GM19238 (cell line): ENCODE measurements at regions not wholly inside any gene's neighbourhood (a gene's known extent, or its start where the extent isn't known, plus 50 kb on each side); places are given as distances from the start of the nearest gene placed in this dataset.
"Not testable (repeated sequence)": the region's sequence is repeated elsewhere in the genome, so short reads cannot be mapped to it uniquely, and the experiment has no call there.

Source experiments
- DNase-seq: peaks from one replicate; pipeline ENCODE4 v3.0.0; 2011; ENCODE audit warnings: low spot score; ENCODE audit not compliant: insufficient read length

DNA sequence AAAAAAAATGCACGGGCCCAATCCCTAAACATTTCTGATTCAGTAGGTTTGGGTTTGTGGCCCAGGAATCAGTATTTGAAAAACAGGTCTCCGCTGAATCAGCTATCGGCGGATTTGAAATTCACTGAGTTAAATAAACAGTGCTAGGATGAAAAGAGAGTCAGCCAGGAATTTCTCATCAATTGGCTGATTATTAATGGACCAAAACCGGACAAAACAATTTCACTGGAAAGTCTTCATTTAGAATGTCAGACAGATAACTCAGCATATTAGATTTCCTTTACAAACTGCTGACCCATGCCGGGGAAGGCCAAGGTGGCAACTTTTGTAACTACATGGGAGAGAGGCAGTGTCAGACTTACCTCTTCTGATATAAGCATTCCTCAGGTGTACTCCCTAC, 99.4 kb upstream of the LSM6 start:
- no peak for DNase-seq

DNA sequence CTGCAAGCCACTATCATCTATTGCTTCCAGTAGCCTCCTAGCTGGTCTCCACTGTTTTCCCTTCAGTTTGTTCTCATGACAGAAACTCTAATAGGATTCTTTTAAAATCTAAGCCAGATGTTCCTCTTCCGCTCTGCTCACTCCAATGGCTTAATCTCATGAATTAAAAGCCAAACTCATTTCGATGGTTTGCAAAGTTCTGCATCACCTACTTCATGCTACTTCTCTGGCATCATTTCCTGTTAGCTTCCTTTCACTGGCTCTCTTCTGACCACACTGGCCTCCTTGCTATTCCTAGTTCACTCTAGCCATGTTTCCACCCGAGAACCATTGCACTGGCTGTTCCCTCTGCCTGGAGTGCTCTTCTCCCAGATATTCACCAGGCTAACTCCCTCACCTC, 102.0 kb upstream of the LSM6 start:
- no peak for DNase-seq

DNA sequence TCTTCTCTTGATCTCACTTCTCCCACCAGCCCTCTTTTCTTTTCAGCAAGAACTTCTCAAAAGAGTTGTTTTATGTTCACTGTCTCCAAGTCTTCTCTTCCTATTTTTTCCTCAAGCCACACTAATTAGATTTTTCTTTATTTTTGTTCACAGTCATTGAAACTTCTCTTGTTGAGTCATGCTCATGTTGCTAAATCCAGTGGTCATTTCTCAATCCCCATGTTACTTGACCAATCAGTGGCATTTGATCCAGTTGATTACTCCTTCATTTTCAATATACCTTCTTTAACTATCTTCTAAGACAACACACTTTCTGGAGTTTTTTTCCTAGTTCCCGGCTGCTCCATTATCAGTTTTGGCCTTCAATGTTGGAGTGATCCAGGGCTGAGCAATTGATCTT, 103.1 kb upstream of the LSM6 start:
- DNase-seq: no peak

DNA sequence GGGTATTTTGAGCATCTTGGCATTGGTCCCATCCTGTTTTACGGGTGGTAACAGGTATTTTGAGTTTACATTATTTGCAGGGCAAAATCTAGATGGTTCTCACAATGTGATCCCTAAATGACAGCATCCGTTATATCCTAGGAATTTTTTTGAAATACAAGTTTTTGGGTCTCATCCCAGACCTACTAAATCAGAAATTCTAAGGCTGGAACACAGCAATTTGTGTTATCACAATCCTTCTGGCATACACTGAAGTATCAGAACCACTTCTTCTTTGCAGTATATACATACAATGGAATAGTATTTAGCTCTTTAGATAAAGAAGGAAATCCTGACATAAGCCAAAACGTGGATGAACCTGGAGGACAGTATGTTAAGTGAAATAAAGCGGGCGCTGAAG, 104.1 kb upstream of the LSM6 start:
- DNase-seq: no peak

DNA sequence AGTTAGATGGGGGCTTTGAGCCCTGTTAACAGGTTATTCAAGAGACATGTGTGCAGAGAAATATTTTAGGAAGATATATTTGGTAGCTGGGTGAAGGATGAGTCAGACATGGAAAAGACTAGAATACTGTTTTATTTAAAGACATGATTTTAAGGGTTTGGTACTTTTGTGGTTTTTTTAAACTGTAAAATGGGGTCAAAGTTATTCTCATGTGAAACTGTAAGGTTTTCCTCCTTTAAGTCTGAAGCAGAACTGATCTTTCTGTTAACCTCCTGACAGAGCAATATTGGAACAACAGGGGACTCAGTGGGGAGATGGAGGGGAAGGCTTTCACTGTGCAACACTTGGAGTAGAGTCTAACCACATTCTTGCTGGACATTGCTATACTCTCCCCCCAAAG, 112.4 kb upstream of the LSM6 start:
- DNase-seq: no peak

DNA sequence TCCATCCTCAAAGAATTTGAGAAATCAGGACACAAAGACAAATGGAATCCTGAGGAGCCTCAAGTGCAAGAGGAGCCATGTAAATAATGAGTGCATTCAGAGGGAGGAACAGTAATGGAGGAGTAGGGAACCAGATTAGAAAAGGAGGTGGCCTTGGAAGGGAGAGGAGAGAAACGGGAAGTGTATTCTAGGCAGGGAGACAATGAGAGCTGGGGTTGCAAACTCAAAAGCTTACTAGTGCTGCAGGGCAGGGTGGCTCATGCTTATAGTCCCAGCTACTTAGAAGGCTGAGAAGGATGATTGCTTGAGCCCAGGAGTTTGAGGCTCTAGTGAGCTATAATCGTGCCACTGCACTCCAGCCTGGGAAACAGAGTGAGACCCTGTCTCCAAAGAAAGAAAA, 113.2 kb upstream of the LSM6 start:
- DNase-seq: no peak

DNA sequence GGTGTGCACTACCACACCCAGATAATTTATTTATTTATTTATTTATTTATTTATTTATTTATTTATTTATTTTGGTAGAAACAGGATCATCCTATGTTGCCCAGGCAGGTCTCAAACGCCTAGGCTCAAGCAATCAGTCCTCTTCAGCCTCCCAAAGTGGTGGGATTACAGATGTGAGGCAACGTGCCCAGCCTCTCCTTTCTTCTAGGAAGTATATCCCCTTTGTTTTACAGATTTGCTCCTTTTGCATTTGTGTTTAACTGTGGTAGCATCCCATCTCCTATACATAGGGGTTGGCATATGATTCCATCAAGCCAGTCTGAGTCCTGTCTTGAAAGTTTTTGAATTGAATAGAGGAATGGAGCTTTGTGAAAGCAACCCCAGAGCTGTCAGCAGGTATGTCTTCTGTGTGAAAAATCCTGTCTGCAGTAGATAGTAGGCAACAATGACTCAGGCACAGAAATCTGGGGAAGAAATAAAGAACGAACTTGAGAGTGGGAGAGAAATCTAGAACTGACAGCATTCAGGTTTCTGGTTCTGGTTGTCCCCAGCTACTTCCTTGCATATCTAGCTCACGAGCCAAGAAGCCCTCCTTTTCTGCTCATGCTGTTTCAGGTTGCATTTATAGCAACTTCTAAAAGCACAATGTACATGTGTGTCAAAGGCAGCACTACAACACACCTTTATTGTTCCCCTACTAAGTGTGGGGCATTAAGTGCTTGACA, 113.7 kb upstream of the LSM6 start:
- DNase-seq: no peak

DNA sequence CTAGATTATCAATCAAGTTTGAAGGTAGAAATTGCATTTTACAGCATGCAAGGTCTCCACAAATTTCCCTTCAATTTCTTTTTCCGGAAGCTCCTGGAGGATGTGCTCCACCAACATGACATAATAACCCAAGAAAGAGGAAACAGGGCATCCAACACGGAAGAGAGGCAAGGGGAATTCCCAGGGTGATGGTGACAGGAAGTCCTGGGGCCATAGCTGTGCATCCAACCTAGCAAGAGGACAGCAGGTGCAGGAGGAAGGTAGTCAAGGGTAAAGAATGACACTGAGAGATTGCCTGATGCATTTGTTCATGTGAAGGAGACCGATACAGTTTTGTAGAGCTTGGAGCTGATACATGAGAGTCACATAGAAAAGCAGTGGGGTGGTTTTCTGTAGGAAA, 115.7 kb upstream of the LSM6 start:
- DNase-seq: peak; percentile 30

DNA sequence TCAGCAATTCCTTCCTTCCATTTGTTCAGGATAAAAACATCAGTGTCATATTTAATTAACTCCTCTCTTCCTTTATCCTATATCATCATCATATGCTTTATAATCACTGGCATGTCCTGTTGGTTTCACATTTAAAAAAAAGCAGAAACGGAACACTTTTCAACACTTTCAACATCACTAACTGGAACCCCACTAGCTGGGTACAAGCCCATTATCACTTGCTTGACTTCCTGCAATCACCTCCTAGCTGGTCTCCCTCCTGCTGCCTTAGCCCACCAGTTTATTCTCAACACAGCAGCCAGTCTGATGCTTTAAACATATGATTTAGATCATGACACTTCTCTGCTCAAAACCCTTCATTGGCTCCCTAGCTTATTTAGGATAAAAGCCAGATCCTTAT, 116.4 kb upstream of the LSM6 start:
- DNase-seq: no peak

DNA sequence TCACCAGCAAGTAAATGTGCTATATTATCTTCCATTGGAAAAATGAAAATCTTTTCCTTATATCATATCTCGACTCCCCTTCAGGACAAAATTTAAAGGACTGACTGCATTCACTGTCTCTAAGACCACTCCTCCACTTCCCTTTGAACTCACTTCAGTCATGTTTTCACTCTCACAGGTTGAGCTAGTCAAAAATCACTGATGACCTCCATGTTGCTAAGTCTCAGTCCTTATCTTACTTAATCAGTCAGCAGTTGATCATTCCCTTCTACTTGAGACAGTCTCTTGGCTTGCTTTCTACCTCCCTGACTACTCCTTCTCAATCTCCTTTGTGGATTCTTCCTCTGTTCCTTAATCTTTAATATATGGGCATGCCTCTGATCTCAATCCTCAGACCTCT, 117.0 kb upstream of the LSM6 start:
- no peak for DNase-seq

DNA sequence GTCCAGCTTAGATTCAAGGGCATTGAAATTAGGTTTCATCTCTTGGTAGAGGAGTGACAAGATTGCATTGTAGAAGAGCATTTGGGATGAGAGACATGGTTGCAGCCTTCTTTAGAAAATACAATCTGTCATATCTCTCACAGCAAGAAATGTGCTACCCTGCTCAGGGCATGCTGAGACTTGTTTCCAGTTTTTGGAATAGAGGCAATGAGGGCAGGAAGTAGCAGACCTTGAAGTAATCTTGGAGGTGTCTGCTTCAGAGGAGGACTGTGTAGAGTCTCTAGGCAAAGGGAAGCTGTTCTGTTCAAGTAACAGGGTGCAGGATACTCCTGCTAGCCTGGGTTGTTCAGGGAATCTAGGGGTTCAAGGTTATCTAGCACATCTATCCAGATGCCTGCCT, 116.1 kb upstream of the ZNF827 start:
- DNase-seq: no peak

DNA sequence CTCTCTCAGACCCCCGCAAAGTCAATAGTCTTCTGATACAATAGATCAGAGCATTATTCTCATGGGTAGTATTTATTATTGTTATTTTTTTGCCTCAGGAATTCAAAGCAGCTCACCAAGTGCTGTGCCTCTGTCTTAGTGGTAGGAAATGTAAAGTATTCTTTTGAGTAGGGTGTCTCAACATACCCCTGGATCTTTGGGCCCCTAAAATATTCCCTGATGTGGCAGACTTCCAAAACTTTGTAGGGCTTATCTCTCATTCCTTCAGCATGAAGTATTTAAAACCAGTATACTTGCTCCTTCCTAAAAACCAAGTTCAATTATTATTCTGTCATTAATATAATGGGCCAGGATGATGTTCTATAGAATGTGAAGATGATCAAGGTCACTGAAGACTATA, 115.3 kb upstream of the ZNF827 start:
- DNase-seq: no peak

DNA sequence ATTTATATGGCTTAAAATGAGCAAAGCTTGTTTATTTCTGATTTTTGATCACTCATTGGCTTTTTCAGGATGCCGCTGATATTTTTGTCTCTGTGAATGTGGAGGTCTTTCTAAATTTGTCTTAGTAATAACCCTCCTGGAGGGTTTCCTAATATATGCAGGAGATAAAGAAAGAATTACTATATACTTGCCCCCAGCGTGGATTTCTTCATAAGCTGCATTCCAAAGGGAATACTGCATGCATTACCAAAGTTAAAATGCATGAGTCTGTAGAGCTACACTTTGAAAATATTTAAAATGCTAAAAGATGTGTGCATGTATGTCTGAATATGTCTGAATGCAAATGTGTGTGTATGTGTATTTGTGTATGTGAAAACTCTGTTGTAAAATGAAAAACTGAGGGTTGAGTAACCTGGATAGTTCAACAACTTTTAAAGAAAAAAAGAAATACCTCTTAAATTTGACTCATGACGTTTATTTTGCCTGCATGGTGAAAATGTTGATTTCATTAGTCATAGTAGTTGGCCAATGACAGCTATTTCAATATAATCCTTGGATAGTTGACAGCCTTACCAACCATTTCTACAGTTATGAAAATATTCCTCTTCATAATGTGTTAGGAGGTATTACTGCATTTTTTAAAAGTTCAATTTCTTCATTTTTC, 113.2 kb upstream of the ZNF827 start:
- no peak for DNase-seq

DNA sequence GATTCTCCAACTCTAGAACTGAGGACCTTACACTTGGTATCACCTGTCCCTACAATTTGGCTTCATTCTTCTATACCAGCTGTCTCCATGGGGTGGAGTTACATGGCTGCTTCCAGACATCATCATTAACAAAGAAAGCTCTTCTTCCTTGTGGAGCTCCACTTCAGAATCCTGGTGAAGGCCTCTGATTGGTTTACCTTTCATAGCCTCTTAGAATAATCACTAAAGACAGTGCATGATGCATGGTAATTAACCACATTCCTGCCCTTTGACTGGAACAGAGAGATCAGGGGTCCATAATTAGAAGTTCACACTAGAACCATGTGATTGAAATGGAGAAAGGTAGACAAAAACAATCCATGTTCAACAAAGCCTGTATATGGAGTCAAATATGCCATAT, 112.6 kb upstream of the ZNF827 start:
- no peak for DNase-seq

DNA sequence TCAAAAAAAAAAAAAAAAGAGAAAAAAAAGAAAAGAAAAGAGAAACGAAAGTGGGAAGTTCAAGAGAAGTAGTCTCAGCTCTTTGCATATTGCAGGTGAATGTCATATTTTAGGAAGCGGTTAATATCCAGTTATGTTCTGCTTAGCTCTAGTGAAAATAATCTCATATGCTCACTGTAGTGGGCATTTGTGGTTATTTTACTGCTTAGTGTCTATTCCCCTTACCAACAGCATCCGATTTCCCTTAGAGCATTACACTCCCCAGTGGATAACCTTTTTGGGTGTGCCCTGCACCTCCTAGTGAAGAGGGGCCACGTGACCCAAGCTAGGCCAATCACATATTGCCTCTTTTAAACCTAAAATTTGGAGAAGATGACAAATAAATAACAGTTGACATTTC, 111.2 kb upstream of the ZNF827 start:
- DNase-seq: no peak

DNA sequence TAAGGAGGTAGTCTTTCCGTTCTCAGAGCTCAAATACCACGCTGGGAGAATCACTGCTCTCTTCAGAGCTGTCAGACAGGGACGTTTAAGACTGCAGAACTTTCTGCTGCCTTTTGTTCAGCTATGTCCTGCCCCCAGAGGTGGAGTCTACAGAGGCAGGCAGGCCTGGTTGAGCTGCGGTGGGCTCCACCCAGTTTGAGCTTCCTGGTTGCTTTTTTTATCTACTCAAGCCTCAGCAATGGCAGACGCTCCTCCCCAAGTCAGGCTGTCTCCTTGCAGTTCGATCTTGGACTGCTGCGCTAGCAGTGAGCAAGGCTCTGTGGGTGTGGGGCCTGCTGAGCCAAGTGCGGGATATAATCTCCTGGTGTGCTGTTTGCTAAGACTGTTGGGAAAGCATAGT, 109.1 kb upstream of the ZNF827 start:
- not testable (repeated sequence) for DNase-seq

DNA sequence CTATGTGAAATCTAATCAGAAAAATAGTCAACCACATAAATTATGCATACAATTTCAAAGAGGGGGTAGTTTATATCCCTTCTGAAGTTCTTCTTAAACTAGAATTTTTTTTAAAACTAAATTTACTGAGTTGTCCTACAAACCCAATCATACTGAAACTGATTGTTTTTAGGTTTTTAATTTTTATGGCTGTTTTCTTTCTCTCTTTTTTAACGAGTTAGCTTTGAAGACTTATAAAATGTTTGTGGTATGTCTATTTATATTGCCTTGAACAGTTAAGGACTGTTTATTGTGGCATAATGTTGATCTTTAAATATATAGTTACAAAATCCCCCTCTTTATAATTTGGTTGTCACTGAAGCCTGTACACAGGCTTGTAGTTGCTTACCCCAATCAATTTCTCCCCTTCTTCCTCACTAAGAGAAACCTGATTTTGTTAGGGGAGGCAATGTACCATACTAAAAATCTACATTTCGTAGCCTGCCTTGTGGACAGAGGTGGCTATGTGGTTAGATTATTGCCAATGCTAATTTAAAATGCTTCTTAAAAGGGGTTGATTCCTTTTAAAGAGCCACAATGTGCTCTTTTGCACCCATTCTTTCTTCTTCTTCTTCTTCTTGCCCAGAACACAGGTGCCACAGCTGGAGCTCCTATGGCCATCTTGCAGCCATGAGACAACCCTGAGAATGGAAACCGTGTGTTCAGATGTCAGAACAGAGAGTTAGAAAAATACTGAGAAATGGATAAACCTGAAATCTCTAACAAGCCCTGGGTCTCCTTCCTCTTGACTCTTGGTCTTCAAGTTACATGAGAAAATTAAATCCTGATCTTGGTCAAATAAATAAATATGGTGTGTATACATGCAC, 102.7 kb upstream of the ZNF827 start:
- DNase-seq: no peak

DNA sequence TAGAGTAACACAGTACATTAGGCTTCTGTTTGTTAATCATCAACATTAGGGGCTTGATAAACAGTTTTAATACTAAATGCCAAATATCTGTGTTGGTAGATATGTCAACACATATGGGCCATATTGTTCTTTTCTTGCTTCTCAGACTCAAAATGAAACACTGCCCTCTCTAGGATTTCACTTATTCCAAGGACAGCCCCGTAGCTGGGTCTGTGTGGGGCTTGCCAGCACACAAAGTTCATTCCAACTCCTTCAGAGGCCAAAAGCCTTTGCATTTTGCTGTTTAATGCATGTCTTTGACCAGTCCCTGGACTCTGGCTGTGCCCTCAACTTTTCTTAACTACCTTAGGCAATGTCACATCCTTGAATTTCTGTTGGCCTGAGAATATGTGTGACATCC, 102.0 kb upstream of the ZNF827 start:
- no peak for DNase-seq

DNA sequence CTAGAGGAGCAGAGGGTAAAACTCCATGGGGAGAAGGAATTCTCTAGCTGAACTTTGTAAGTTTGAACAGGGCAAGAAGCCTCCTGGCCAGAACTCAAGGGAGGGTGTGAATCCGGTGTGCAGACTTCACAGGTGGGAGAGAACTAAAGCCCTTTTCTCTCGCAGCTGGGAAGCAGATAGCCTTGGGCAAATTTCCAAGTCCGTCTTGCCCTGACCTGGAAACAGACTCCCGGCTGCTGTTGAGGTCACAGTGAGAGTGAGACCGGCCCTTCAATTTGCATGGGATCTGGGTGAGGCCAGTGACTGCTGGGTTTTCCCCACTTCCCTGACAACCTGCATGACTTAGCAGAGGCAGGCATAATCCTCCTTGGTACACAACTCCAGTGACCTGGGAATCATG, 94.5 kb upstream of the ZNF827 start:
- DNase-seq: no peak

DNA sequence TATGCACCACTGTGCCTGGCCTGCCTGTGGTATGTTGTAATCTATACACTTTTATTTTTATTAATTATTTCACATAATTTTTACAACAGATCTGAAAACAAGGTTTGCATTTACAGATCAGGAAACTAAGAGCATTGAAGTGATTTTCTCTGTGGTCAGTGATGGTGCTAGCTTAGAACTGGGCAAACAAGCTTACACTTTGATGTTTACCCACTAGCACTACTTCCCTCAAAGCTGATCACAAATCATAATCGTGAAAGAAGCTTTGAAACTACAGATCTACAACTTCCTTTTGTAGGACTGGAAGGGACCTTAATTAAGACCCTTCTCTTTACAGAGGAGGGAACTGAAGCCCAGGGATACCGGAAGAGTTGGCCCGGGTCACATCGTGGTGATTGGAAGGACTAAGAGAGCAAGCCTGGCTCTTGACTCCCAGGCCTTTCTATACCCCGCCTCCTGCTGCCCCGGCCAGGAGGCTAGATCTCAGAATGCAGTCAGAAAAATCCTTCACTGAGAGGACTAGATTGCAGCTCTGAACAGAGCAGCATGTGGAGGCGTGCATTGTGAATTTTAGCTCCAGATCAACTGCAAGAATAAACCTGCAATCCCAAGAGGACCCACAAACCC, 93.7 kb upstream of the ZNF827 start:
- DNase-seq: no peak

DNA sequence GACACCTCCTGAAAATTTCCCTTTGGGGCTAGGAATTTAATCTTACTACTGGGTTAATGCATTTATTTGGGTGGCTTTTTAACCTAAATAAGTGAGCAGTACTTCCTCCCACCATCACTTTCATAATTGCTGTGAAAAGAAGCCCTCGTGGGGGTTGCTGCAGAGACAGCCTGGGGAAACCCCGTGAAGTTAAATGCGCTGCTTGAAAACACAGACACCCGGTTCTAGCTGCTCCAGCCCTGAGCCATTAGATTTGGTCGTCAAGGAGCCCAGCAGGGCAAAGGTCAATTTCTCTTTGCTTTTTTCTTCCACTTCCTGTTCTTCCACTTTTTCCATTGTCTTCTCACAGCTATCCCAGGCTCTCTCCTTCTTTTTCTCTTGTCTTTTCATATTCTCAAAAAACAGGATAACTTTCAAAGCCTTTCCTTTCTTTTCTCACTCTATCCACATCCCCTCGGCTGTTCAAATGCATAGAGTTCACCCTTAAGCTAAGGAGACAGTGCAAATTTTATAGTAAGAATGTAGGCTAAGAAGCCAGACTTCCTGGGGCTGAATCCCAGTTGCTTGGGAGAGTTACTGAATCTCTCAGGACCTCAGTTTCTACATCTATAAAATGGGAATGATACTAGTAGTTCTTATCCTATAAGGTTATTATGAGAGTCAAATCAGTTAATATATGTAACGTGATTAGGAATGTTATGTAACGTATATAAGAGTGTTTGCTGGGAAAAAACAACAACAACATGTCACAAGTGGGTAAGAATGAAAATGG, 91.5 kb upstream of the ZNF827 start:
- peak; percentile 39 for DNase-seq
